ENCODE measurements at regions not wholly inside any gene's neighbourhood (a gene's known extent, or its start where the extent isn't known, plus 50 kb on each side); places are given as distances from the start of the nearest gene placed in this dataset.

- TF ChIP-seq EP300 (IDR thresholded peaks at IDR 0.05) = no peak
- no peak for TF ChIP-seq POLR2A (IDR thresholded peaks at IDR 0.05)
- no peak for TF ChIP-seq CTCF (IDR thresholded peaks at IDR 0.05)
Observed at GRCh38 chr11:130804306-130805076, 111.8 kb downstream of the SNX19 start.
